ENCODE measurements at regions not wholly inside any gene's neighbourhood (a gene's known extent, or its start where the extent isn't known, plus 50 kb on each side); places are given as distances from the start of the nearest gene placed in this dataset.

DNA sequence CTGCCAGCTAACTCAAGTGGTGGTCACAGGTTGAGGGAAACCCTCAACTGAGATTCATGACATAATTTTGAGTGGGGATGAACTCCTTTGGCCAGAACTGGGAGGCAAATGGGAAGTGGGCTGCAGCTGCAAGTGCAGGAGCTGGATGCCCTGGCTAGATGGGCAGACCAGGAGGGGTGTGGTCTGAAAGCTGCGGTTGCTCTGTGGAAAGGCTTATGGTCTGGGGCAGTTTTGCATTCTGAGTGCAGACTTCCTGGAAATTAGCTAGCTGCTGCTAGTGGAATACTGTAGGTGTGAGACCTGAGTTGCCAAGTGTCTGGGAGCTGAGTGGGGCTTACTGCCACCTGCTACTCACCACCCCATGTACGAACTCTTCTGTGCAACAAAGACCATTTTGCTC, 52.1 kb upstream of the NAP1L2 start:
- TF ChIP-seq HCFC1 (IDR thresholded peaks at IDR 0.05; ENCODE audit: low read length) (no peak), EZH2 (IDR thresholded peaks at IDR 0.05; ENCODE audit: borderline replicate concordance, control insufficient read depth, low read depth, low read length) (no peak), ZNF274 (IDR thresholded peaks at IDR 0.05; ENCODE audit: insufficient read depth, insufficient read length) (no peak)

Measured in GM12878 (cell line).